ENCODE measurements at regions not wholly inside any gene's neighbourhood (a gene's known extent, or its start where the extent isn't known, plus 50 kb on each side); places are given as distances from the start of the nearest gene placed in this dataset.

DNA sequence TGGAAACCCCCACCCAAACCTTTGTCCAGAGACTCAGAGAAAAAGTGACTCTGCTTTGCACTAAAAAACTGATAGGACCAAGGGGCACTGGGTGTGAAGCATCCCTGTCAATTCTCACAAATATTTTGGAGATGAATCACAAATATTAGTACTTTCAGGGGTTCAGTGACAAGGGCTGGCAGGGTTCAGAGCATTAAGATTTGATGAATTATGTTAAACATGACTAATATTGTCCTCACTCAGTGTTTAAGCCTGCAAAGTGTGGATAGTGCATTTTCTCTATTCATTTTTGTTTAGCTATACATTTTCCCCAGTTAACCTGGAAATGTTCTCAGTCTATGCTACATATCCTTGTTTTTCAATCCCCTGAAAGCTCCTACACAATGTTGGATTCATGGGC lies 65.3 kb upstream of the CCDC68 start:
- TF ChIP-seq ISL1 (CRISPR knock-in tag; IDR thresholded peaks at IDR 0.05) (peak; percentile 18; the same call in 1 of the 2 replicates), ARNTL (CRISPR knock-in tag; IDR thresholded peaks at IDR 0.05; ENCODE audit: borderline replicate concordance, low read depth) (no peak), TOX (CRISPR knock-in tag; IDR thresholded peaks at IDR 0.05; ENCODE audit: borderline replicate concordance) (no peak)
- TF ChIP-seq, protein P1, sequence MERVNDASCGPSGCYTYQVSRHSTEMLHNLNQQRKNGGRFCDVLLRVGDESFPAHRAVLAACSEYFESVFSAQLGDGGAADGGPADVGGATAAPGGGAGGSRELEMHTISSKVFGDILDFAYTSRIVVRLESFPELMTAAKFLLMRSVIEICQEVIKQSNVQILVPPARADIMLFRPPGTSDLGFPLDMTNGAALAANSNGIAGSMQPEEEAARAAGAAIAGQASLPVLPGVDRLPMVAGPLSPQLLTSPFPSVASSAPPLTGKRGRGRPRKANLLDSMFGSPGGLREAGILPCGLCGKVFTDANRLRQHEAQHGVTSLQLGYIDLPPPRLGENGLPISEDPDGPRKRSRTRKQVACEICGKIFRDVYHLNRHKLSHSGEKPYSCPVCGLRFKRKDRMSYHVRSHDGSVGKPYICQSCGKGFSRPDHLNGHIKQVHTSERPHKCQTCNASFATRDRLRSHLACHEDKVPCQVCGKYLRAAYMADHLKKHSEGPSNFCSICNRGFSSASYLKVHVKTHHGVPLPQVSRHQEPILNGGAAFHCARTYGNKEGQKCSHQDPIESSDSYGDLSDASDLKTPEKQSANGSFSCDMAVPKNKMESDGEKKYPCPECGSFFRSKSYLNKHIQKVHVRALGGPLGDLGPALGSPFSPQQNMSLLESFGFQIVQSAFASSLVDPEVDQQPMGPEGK (CRISPR knock-in tag; IDR thresholded peaks at IDR 0.05; ENCODE audit: borderline replicate concordance): no peak
- peak; percentile 59; the same call in 2 of the 3 replicates for ATAC-seq

DNA sequence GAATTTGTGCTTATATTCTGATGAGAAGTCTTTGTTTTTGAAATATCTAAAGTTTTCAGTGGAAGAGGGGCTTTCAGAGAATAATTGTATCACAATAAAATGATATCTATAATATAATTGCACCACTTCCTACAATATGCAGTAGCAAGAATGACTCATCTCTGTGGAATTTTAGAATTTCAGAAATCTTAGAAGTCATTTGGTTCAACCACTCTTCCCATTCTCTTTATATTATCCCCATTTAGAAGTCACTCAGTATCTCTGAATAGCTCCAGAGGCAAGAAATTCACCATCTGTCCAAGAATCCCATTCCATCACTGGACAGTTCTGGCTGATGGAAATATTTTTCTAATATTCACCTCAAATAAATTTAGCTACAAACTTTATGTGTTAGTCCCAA lies 59.3 kb upstream of the CCDC68 start:
- peak; percentile 87 for ATAC-seq
- no peak for TF ChIP-seq RARB (CRISPR knock-in tag; IDR thresholded peaks at IDR 0.05)
- TF ChIP-seq TCF4 (CRISPR knock-in tag; IDR thresholded peaks at IDR 0.05; ENCODE audit: borderline replicate concordance): no peak
- no peak for TF ChIP-seq SNAI2 (CRISPR knock-in tag; IDR thresholded peaks at IDR 0.05)
- TF ChIP-seq ISL1 (CRISPR knock-in tag; IDR thresholded peaks at IDR 0.05): peak; percentile 80
- TF ChIP-seq, protein P2, sequence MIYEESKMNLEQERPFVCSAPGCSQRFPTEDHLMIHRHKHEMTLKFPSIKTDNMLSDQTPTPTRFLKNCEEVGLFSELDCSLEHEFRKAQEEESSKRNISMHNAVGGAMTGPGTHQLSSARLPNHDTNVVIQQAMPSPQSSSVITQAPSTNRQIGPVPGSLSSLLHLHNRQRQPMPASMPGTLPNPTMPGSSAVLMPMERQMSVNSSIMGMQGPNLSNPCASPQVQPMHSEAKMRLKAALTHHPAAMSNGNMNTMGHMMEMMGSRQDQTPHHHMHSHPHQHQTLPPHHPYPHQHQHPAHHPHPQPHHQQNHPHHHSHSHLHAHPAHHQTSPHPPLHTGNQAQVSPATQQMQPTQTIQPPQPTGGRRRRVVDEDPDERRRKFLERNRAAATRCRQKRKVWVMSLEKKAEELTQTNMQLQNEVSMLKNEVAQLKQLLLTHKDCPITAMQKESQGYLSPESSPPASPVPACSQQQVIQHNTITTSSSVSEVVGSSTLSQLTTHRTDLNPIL (CRISPR knock-in tag; IDR thresholded peaks at IDR 0.05; ENCODE audit: low read depth): no peak
- no peak for TF ChIP-seq ZNF565 (CRISPR knock-in tag; conservative IDR thresholded peaks at IDR 0.05; ENCODE audit: low read depth)
- no peak for TF ChIP-seq ESRRG (CRISPR knock-in tag; IDR thresholded peaks at IDR 0.05)
- no peak for TF ChIP-seq TOX (CRISPR knock-in tag; IDR thresholded peaks at IDR 0.05; ENCODE audit: borderline replicate concordance)

DNA sequence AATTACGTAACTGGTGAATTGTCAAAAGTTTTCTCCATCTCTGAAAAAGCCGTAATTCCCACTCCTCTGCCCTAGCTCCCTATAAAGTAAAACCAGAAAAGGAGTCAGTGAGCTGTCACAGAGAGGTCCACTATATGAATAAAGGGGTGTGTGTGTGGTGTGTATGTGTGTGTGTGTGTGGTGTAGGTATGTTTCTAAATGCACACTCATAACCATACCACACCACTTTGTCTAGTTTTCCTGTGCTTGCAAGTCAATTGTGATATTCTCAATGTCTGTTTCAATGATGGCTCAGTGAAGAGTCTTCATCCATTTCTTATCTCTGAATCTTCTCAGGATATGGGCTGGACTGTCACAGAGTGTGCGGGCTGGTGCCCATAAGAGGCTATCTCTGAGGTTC lies 54.8 kb upstream of the CCDC68 start:
- no peak for ATAC-seq
- TF ChIP-seq RARB (CRISPR knock-in tag; IDR thresholded peaks at IDR 0.05) (no peak), TOX (CRISPR knock-in tag; IDR thresholded peaks at IDR 0.05; ENCODE audit: borderline replicate concordance) (no peak), ZNF565 (CRISPR knock-in tag; conservative IDR thresholded peaks at IDR 0.05; ENCODE audit: low read depth) (no peak), ZFP3 (CRISPR knock-in tag; IDR thresholded peaks at IDR 0.05) (no peak), ZNF70 (CRISPR knock-in tag; IDR thresholded peaks at IDR 0.05) (no peak), ZNF8 (CRISPR knock-in tag; IDR thresholded peaks at IDR 0.05) (no peak), ARNTL (CRISPR knock-in tag; IDR thresholded peaks at IDR 0.05; ENCODE audit: borderline replicate concordance, low read depth) (no peak)
- TF ChIP-seq, protein P1 (CRISPR knock-in tag; IDR thresholded peaks at IDR 0.05; ENCODE audit: borderline replicate concordance): no peak

DNA sequence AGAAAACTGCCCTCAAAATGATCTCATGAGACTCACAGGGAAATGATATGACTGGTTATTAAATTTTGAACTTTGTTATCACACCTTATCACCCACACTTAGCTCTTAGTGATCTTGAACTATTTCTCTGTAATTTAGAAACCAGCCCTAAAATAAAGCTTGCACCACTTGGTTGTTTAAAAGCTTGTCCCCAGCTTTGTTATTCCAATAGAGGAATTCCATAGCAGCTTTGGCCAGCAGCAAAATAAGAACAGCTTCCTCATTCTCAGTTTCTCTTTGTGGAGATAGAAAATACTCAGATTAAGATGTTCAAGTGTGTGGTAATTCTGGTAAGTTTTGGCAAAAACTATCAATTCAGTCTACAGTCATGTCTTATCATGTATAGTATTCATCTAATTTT lies 54.4 kb upstream of the CCDC68 start:
- TF ChIP-seq RARB (CRISPR knock-in tag; IDR thresholded peaks at IDR 0.05) (no peak), ZNF70 (CRISPR knock-in tag; IDR thresholded peaks at IDR 0.05) (no peak), ZFP30 (CRISPR knock-in tag; IDR thresholded peaks at IDR 0.05) (no peak), CSDC2 (CRISPR knock-in tag; IDR thresholded peaks at IDR 0.05) (no peak), GLIS3 (CRISPR knock-in tag; IDR thresholded peaks at IDR 0.05) (no peak), ZNF8 (CRISPR knock-in tag; IDR thresholded peaks at IDR 0.05) (no peak)
- TF ChIP-seq, protein P3, sequence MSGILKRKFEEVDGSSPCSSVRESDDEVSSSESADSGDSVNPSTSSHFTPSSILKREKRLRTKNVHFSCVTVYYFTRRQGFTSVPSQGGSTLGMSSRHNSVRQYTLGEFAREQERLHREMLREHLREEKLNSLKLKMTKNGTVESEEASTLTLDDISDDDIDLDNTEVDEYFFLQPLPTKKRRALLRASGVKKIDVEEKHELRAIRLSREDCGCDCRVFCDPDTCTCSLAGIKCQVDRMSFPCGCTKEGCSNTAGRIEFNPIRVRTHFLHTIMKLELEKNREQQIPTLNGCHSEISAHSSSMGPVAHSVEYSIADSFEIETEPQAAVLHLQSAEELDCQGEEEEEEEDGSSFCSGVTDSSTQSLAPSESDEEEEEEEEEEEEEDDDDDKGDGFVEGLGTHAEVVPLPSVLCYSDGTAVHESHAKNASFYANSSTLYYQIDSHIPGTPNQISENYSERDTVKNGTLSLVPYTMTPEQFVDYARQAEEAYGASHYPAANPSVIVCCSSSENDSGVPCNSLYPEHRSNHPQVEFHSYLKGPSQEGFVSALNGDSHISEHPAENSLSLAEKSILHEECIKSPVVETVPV (CRISPR knock-in tag; IDR thresholded peaks at IDR 0.05): no peak
- TF ChIP-seq, protein P1 (CRISPR knock-in tag; IDR thresholded peaks at IDR 0.05; ENCODE audit: borderline replicate concordance): no peak
- TF ChIP-seq, protein P4, sequence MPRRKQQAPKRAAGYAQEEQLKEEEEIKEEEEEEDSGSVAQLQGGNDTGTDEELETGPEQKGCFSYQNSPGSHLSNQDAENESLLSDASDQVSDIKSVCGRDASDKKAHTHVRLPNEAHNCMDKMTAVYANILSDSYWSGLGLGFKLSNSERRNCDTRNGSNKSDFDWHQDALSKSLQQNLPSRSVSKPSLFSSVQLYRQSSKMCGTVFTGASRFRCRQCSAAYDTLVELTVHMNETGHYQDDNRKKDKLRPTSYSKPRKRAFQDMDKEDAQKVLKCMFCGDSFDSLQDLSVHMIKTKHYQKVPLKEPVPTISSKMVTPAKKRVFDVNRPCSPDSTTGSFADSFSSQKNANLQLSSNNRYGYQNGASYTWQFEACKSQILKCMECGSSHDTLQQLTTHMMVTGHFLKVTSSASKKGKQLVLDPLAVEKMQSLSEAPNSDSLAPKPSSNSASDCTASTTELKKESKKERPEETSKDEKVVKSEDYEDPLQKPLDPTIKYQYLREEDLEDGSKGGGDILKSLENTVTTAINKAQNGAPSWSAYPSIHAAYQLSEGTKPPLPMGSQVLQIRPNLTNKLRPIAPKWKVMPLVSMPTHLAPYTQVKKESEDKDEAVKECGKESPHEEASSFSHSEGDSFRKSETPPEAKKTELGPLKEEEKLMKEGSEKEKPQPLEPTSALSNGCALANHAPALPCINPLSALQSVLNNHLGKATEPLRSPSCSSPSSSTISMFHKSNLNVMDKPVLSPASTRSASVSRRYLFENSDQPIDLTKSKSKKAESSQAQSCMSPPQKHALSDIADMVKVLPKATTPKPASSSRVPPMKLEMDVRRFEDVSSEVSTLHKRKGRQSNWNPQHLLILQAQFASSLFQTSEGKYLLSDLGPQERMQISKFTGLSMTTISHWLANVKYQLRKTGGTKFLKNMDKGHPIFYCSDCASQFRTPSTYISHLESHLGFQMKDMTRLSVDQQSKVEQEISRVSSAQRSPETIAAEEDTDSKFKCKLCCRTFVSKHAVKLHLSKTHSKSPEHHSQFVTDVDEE (CRISPR knock-in tag; IDR thresholded peaks at IDR 0.05): no peak
- ATAC-seq: no peak
